ENCODE measurements at regions not wholly inside any gene's neighbourhood (a gene's known extent, or its start where the extent isn't known, plus 50 kb on each side); places are given as distances from the start of the nearest gene placed in this dataset.

GRCh38 chr3:126292318-126293070 is 64.7 kb downstream of the KLF15 start:
- DNase-seq (ENCODE audit: low spot score), result no peak
- H3K27ac ChIP-seq, result no peak overlapping the region
- H3K4me3 ChIP-seq, result no peak overlapping the region
- TF ChIP-seq CTCF (IDR thresholded peaks at IDR 0.05), result no peak

GRCh38 chr3:126291537-126291936 is 65.7 kb downstream of the KLF15 start:
- H3K27ac ChIP-seq, result no peak overlapping the region
- DNase-seq (ENCODE audit: low spot score), result no peak
- H3K4me3 ChIP-seq, result no peak overlapping the region
- no peak for TF ChIP-seq CTCF (IDR thresholded peaks at IDR 0.05)

GRCh38 chr3:126291061-126291460 is 66.1 kb downstream of the KLF15 start:
- no peak for DNase-seq (ENCODE audit: low spot score)
- no peak overlapping the region for H3K27ac ChIP-seq
- no peak for TF ChIP-seq CTCF (IDR thresholded peaks at IDR 0.05)
- no peak overlapping the region for H3K4me3 ChIP-seq

- no peak for DNase-seq (ENCODE audit: low spot score)
- Histone ChIP-seq H3K27ac (no peak overlapping the region), H3K4me3 (no peak overlapping the region)
- no peak for TF ChIP-seq CTCF (IDR thresholded peaks at IDR 0.05)
Observed at GRCh38 chr3:126290325-126290724, 66.9 kb downstream of the KLF15 start.

GRCh38 chr3:126289096-126289495 is 68.1 kb downstream of the KLF15 start:
- no peak for TF ChIP-seq CTCF (IDR thresholded peaks at IDR 0.05)
- Histone ChIP-seq H3K27ac (no peak overlapping the region), H3K4me3 (no peak overlapping the region)
- no peak for DNase-seq (ENCODE audit: low spot score)

- Histone ChIP-seq H3K27ac (peak overlapping the region; percentile 89 to 96), H3K4me3 (peak overlapping the region; percentile 71)
- TF ChIP-seq CTCF (IDR thresholded peaks at IDR 0.05), result no peak
- DNase-seq (ENCODE audit: low spot score), result no peak
Observed at GRCh38 chr3:126288314-126288713, 68.9 kb downstream of the KLF15 start.

- peak overlapping the region; percentile 71 for H3K4me3 ChIP-seq
- no peak for TF ChIP-seq CTCF (IDR thresholded peaks at IDR 0.05)
- peak overlapping the region; percentile 89 to 96 for H3K27ac ChIP-seq
- DNase-seq (ENCODE audit: low spot score), result peak; percentile 93
Observed at GRCh38 chr3:126287536-126288241, 69.5 kb downstream of the KLF15 start.
